ENCODE measurements at regions not wholly inside any gene's neighbourhood (a gene's known extent, or its start where the extent isn't known, plus 50 kb on each side); places are given as distances from the start of the nearest gene placed in this dataset.
"Not testable (repeated sequence)": the region's sequence is repeated elsewhere in the genome, so short reads cannot be mapped to it uniquely, and the experiment has no call there.

GRCh38 chr5:178050873-178051272, 54.8 kb upstream of the PROP1 start:
- TF ChIP-seq CTCF (conservative IDR thresholded peaks at IDR 0.05; ENCODE audit: low read depth, low read length); EZH2phosphoT487 (IDR thresholded peaks at IDR 0.05; ENCODE audit: borderline replicate concordance, low read length); EZH2 (IDR thresholded peaks at IDR 0.05; ENCODE audit: low read length, unreplicated experiment): not testable (repeated sequence)

All from PC-3 (cell line).